GM12873 (cell line): ENCODE measurements at regions not wholly inside any gene's neighbourhood (a gene's known extent, or its start where the extent isn't known, plus 50 kb on each side); places are given as distances from the start of the nearest gene placed in this dataset.

ENCODE experiments used
- CTCF ChIP-seq: IDR thresholded peaks from 2 replicates; pipeline ENCODE4 v1.5.1; 2012; ENCODE audit warnings: low read depth, mild to moderate bottlenecking, moderate library complexity, low read length, control low read depth; ENCODE audit not compliant: insufficient read depth; ENCODE audit errors: missing control alignments

DNA sequence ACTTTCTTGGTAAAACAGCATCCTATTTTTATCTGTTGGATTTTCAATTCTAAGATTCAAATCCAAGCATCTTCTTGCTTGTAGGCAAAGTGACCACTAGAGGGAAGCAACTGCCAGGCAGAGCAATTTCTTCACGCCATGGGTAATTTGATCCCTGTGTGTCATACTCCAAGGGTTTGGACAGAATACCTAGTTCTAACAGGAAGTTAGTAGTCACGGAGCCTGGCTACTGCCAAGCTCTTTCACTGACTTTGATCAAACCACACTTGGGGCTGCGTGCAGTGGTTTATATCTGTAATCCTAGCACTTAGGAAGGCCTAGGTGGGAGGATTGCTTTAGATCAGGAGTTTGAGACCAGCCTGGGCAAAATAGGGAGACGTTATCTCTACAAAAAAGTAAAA lies 473.6 kb upstream of the TNC start:
- peak; percentile 71 for TF ChIP-seq CTCF

GRCh38 chr9:115593587-115594091 lies 475.7 kb upstream of the TNC start:
- TF ChIP-seq CTCF: peak; percentile 61

DNA sequence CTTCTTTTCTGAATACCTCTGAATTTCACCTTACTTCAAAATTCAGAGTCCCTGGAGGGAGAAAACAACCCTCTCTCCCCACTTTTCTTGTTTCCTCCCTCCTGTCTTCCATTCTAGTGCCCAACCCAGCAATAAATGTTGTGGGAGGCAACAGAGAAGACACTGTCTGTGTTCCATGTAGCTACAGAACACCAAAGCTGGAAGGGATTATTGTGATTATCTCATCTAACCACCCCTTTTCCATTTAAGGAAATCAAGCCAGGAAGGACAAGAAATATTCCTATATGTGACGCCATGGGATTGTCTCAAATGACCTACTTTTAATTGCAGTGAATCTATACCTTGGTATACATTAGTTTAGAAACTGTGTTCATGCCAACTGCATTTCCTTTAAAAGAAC lies 476.6 kb upstream of the TNC start:
- TF ChIP-seq CTCF: no peak

DNA sequence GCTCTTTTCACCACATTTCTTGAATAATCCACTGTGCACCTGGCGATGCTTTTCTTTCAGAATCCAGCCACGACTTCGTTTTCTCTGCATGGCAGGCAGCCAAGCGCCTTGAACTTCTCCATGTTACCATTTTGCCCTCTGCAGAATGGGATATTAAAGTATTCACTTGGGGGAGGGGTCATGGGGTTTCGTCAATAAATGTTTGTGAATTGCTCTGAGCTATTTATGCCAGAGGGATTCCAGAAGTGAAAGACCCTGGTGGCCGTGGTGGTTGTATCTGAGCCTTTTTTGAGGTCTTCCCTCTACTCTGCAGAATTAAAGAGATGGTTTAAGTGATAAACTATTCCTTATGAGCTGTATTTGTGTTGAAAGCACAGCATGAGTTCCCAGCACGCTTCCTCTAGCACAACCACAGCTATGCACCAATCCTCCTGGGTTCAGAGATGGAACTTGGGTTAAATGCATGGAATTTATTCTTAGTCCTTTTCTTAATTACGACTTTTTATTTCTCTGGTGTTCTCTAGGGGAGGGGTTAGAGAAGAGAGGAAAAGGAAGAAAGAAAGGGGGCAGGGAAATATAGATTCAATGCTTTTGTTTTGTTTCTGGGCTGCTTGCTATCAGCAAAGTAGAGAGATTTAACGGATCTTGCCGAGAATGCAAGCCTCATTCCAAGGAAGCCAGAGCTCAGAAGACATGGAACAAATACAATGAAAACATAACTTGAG lies 478.2 kb upstream of the TNC start:
- TF ChIP-seq CTCF: no peak

DNA sequence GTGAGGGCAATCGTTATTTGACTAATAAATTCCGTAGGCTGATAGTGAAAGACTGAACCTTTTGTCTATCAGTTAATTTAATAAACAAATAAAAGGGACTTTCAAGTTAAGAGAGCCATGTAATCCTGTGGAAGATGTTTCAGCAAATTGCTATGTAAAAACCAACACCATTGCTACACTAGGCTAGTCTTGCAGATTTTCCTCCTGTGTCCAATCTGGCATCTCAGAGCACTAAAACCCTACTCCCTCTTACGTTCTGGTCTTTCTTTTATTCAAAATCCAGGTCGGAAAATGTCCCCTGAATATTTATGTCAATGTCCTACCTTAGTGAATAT lies 478.8 kb upstream of the TNC start:
- no peak for TF ChIP-seq CTCF

DNA sequence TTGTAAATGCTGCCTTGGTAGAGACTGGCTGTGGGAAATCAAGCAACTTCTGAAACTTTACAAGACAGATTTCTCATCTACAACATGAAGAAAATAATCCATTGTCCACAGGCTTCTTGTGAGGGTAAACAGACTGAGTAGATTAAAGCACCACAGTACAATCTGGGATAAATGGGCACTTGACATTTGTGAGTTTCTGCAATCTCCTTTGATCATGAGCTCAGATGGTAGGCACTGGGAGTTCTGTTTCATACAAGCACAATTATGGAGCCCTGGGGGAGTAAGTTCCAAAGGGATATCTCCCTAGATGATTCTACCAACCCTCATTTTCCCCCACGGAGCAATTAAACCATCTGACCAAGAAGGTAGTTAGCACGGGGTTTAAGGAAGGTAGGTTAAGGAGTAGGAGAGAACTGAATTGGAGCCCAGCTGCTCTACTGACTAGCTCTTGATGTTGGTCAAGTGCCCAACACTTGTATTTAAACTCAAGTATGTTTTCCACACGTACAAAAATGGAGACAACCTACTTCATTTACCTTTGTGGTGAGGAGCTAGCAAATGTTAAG lies 479.5 kb upstream of the TNC start:
- TF ChIP-seq CTCF: no peak

DNA sequence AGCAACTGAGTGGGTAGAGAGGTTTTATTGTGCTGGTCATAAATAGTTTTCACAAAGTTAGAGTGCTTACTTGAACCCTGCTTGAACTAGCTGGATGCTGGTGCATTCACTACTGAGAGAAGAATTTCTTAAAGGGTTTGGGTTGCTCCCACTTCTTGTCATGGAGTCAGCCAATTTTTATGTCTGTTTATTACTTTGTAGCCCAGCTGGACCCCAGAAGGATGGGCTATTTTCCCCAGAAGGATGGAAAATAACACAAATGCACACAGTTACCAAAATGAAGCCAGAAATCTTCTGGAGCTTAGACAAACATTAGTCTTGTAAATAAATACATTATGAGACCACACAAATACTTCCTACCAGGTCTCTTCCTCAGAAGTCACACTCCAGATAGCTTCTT lies 480.8 kb upstream of the TNC start:
- TF ChIP-seq CTCF: no peak
